DND-41 (cell line): ENCODE measurements at regions not wholly inside any gene's neighbourhood (a gene's known extent, or its start where the extent isn't known, plus 50 kb on each side); places are given as distances from the start of the nearest gene placed in this dataset.

Experiments
- ATAC-seq: fragments of 200-7000 bp; cut with Tn5 transposase; 3 replicates; pipeline ENCODE4 v1.9.1; 2021; ENCODE audit warnings: low read depth; ENCODE audit not compliant: insufficient read depth
- DNase-seq: peaks from one replicate; pipeline ENCODE4 v3.0.0-alpha.2; 2020
- H2AFZ ChIP-seq: 2 replicates; pipeline ENCODE4 v1.6.0; 2012; ENCODE audit warnings: low read depth, low read length
- H3K27ac ChIP-seq: 2 replicates; pipeline ENCODE4 v1.5.1; 2012; ENCODE audit warnings: low read length, inconsistent platforms
- H3K27me3 ChIP-seq: fragments of 200-600 bp; sonication (generic); 2 replicates; pipeline ENCODE4 v1.6.0; 2012; ENCODE audit warnings: low read length, mild to moderate bottlenecking, inconsistent platforms; ENCODE audit not compliant: insufficient read depth, poor library complexity
- H3K36me3 ChIP-seq: 2 replicates; pipeline ENCODE4 v1.5.1; 2012; ENCODE audit warnings: low read length, inconsistent platforms; ENCODE audit not compliant: insufficient read depth
- H3K4me1 ChIP-seq: 2 replicates; pipeline ENCODE4 v1.5.1; 2012; ENCODE audit warnings: mild to moderate bottlenecking, low read length; ENCODE audit not compliant: insufficient read depth
- H3K4me2 ChIP-seq: 2 replicates; pipeline ENCODE4 v1.6.0; 2012; ENCODE audit warnings: mild to moderate bottlenecking, moderate library complexity, low read length, inconsistent platforms; ENCODE audit not compliant: insufficient read depth
- H3K4me3 ChIP-seq, 2 experiments: fragments of 200-600 bp in 1 of 2; shearing (Covaris generic) in 1 of 2; 2 replicates each; pipeline ENCODE4 v1.5.1; 2012 to 2016; ENCODE audit warnings: inconsistent platforms in 2 of 2, low read length in 2 of 2, mild to moderate bottlenecking in 2 of 2, low read depth in 1 of 2, moderate library complexity in 1 of 2
- H3K79me2 ChIP-seq: 2 replicates; pipeline ENCODE4 v1.6.0; 2012; ENCODE audit warnings: low read length, inconsistent platforms; ENCODE audit not compliant: insufficient read depth
- H3K9ac ChIP-seq: 2 replicates; pipeline ENCODE4 v1.6.0; 2012; ENCODE audit warnings: low read depth, mild to moderate bottlenecking, inconsistent platforms, low read length, moderate library complexity
- H3K9me3 ChIP-seq: 2 replicates; pipeline ENCODE4 v1.5.1; 2012; ENCODE audit warnings: low read length, moderate library complexity, mild to moderate bottlenecking, inconsistent platforms; ENCODE audit not compliant: insufficient read depth, severe bottlenecking
- H4K20me1 ChIP-seq: 2 replicates; pipeline ENCODE4 v1.6.0; 2012; ENCODE audit warnings: low read length; ENCODE audit not compliant: insufficient read depth
- CTCF ChIP-seq: IDR thresholded peaks from 2 replicates; pipeline ENCODE4 v1.5.1; 2012; ENCODE audit warnings: borderline replicate concordance, low read length, moderate library complexity, mild to moderate bottlenecking; ENCODE audit not compliant: poor library complexity, severe bottlenecking; ENCODE audit errors: extremely low read depth
- EZH2 ChIP-seq: IDR thresholded peaks from 3 replicates; pipeline ENCODE4 v1.6.1; 2012; ENCODE audit warnings: borderline replicate concordance, low read depth, mild to moderate bottlenecking, moderate library complexity, low read length, inconsistent platforms; ENCODE audit not compliant: severe bottlenecking

GRCh38 chrX:98379134-98379533 lies 1495.4 kb downstream of the RPA4 start:
- no peak overlapping the region for H3K4me2 ChIP-seq
- TF ChIP-seq CTCF, result peak; percentile 9
- no peak for TF ChIP-seq EZH2
- DNase-seq (no peak), ATAC-seq (no peak)
- no peaks in the 10 kb centered on the region for H3K9me3 ChIP-seq
- H3K79me2 ChIP-seq, result no peaks in the 10 kb centered on the region
- H2AFZ ChIP-seq, result no peak overlapping the region
- H3K4me1 ChIP-seq, result no peaks in the 10 kb centered on the region
- no peaks in the 10 kb centered on the region for H3K27me3 ChIP-seq
- H4K20me1 ChIP-seq, result no peaks in the 10 kb centered on the region
- H3K4me3 ChIP-seq, result no peak overlapping the region
- H3K27ac ChIP-seq, result no peak overlapping the region
- no peaks in the 10 kb centered on the region for H3K36me3 ChIP-seq
- no peak overlapping the region for H3K9ac ChIP-seq

GRCh38 chrX:98380106-98380505 lies 1496.4 kb downstream of the RPA4 start:
- TF ChIP-seq EZH2 (no peak), CTCF (no peak)
- no peak overlapping the region for H2AFZ ChIP-seq
- no peaks in the 10 kb centered on the region for H3K27me3 ChIP-seq
- H3K4me1 ChIP-seq, result no peaks in the 10 kb centered on the region
- no peaks in the 10 kb centered on the region for H3K9me3 ChIP-seq
- ATAC-seq, result no peak
- no peak overlapping the region for H3K9ac ChIP-seq
- no peak overlapping the region for H3K4me3 ChIP-seq
- H3K36me3 ChIP-seq, result no peaks in the 10 kb centered on the region
- no peaks in the 10 kb centered on the region for H4K20me1 ChIP-seq
- H3K4me2 ChIP-seq, result no peak overlapping the region
- H3K27ac ChIP-seq, result no peak overlapping the region
- no peak for DNase-seq
- H3K79me2 ChIP-seq, result no peaks in the 10 kb centered on the region

GRCh38 chrX:98380556-98380955 lies 1496.8 kb downstream of the RPA4 start:
- H3K9ac ChIP-seq, result no peak overlapping the region
- ATAC-seq (no peak), DNase-seq (no peak)
- no peaks in the 10 kb centered on the region for H3K79me2 ChIP-seq
- H4K20me1 ChIP-seq, result no peaks in the 10 kb centered on the region
- H3K36me3 ChIP-seq, result no peaks in the 10 kb centered on the region
- H3K9me3 ChIP-seq, result no peaks in the 10 kb centered on the region
- no peak overlapping the region for H3K4me3 ChIP-seq
- TF ChIP-seq CTCF, result no peak
- no peak for TF ChIP-seq EZH2
- H3K27ac ChIP-seq, result no peak overlapping the region
- no peaks in the 10 kb centered on the region for H3K27me3 ChIP-seq
- no peaks in the 10 kb centered on the region for H3K4me1 ChIP-seq
- H3K4me2 ChIP-seq, result no peak overlapping the region
- no peak overlapping the region for H2AFZ ChIP-seq

- no peaks in the 10 kb centered on the region for H3K9me3 ChIP-seq
- H3K4me2 ChIP-seq, result no peak overlapping the region
- no peak overlapping the region for H3K4me3 ChIP-seq
- TF ChIP-seq EZH2 (no peak), CTCF (no peak)
- DNase-seq (no peak), ATAC-seq (no peak)
- H4K20me1 ChIP-seq, result no peaks in the 10 kb centered on the region
- H3K27me3 ChIP-seq, result no peaks in the 10 kb centered on the region
- no peaks in the 10 kb centered on the region for H3K4me1 ChIP-seq
- H3K9ac ChIP-seq, result no peak overlapping the region
- H2AFZ ChIP-seq, result no peak overlapping the region
- no peaks in the 10 kb centered on the region for H3K36me3 ChIP-seq
- no peak overlapping the region for H3K27ac ChIP-seq
- H3K79me2 ChIP-seq, result no peaks in the 10 kb centered on the region
Measured at GRCh38 chrX:98398542-98398941, 1514.8 kb downstream of the RPA4 start.
